Panc1 (cell line): ENCODE measurements at regions not wholly inside any gene's neighbourhood (a gene's known extent, or its start where the extent isn't known, plus 50 kb on each side); places are given as distances from the start of the nearest gene placed in this dataset.

Source experiments
- TF ChIP-seq, protein P1 (sequence below): fragments of 450-650 bp; IDR thresholded peaks from 2 replicates; pipeline ENCODE4 v1.5.1; 2017; ENCODE audit warnings: mild to moderate bottlenecking
- TF ChIP-seq, protein P2 (sequence below), 2 experiments: IDR thresholded peaks; 2 replicates each; pipeline ENCODE4 v1.6.1; 2011 to 2012; ENCODE audit warnings: low read depth in 2 of 2, control low read depth in 1 of 2, low read length in 1 of 2, mild to moderate bottlenecking in 1 of 2, moderate library complexity in 1 of 2; ENCODE audit not compliant: insufficient read depth in 1 of 2

DNA sequence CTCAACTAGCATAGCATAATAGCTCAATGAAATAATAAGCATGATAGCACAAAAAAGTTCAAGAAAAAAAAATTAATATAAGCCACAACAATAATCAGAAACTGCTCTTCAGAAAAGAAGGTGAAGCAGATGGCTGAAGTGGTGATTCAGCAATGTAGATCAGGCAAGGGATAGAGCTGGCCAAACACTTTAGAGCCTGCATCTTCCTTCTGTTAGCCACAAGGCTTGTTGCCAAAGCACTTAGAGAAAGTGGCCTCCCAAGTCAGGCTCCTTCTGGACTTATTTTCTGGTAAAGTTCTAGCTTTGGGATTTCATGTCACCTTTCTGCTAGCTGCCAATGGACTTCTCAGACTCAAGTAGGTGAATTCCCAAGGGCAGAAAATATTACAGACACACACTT, 60.3 kb upstream of the C1orf87 start:
- TF ChIP-seq, protein P1, sequence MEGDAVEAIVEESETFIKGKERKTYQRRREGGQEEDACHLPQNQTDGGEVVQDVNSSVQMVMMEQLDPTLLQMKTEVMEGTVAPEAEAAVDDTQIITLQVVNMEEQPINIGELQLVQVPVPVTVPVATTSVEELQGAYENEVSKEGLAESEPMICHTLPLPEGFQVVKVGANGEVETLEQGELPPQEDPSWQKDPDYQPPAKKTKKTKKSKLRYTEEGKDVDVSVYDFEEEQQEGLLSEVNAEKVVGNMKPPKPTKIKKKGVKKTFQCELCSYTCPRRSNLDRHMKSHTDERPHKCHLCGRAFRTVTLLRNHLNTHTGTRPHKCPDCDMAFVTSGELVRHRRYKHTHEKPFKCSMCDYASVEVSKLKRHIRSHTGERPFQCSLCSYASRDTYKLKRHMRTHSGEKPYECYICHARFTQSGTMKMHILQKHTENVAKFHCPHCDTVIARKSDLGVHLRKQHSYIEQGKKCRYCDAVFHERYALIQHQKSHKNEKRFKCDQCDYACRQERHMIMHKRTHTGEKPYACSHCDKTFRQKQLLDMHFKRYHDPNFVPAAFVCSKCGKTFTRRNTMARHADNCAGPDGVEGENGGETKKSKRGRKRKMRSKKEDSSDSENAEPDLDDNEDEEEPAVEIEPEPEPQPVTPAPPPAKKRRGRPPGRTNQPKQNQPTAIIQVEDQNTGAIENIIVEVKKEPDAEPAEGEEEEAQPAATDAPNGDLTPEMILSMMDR, result no peak
- TF ChIP-seq, protein P2, sequence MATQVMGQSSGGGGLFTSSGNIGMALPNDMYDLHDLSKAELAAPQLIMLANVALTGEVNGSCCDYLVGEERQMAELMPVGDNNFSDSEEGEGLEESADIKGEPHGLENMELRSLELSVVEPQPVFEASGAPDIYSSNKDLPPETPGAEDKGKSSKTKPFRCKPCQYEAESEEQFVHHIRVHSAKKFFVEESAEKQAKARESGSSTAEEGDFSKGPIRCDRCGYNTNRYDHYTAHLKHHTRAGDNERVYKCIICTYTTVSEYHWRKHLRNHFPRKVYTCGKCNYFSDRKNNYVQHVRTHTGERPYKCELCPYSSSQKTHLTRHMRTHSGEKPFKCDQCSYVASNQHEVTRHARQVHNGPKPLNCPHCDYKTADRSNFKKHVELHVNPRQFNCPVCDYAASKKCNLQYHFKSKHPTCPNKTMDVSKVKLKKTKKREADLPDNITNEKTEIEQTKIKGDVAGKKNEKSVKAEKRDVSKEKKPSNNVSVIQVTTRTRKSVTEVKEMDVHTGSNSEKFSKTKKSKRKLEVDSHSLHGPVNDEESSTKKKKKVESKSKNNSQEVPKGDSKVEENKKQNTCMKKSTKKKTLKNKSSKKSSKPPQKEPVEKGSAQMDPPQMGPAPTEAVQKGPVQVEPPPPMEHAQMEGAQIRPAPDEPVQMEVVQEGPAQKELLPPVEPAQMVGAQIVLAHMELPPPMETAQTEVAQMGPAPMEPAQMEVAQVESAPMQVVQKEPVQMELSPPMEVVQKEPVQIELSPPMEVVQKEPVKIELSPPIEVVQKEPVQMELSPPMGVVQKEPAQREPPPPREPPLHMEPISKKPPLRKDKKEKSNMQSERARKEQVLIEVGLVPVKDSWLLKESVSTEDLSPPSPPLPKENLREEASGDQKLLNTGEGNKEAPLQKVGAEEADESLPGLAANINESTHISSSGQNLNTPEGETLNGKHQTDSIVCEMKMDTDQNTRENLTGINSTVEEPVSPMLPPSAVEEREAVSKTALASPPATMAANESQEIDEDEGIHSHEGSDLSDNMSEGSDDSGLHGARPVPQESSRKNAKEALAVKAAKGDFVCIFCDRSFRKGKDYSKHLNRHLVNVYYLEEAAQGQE (IDR thresholded peaks at IDR 0.05; ENCODE audit: insufficient read depth in 1 of 2, low read depth in 2 of 2, low read length in 1 of 2), result no peak
